K562 (cell line): ENCODE measurements at regions not wholly inside any gene's neighbourhood (a gene's known extent, or its start where the extent isn't known, plus 50 kb on each side); places are given as distances from the start of the nearest gene placed in this dataset.

Experiments used
- CBX8 ChIP-seq: fragments of 200-600 bp; sonication (generic); IDR thresholded peaks from 2 replicates; pipeline ENCODE4 v1.6.1; 2012; ENCODE audit warnings: borderline replicate concordance, mixed run types, low read depth, mild to moderate bottlenecking, moderate library complexity, mixed read lengths, low read length, control low read depth, inconsistent platforms; ENCODE audit not compliant: poor library complexity, severe bottlenecking; ENCODE audit errors: extremely low read depth
- CHCHD3 ChIP-seq: fragments of 250-450 bp; sonication (Bioruptor Pico); IDR thresholded peaks from 2 replicates; pipeline ENCODE4 v2.1.2; 2022; ENCODE audit warnings: mild to moderate bottlenecking
- CREBBP ChIP-seq: IDR thresholded peaks from one replicate; pipeline ENCODE4 v1.6.1; 2012; ENCODE audit warnings: low read depth, mild to moderate bottlenecking, control low read depth, inconsistent platforms, low read length
- ESRRA ChIP-seq: fragments of 450-650 bp; IDR thresholded peaks from 2 replicates; pipeline ENCODE4 v1.6.1; 2014; ENCODE audit warnings: low read depth, mild to moderate bottlenecking, moderate library complexity, borderline replicate concordance
- ETV1 ChIP-seq: fragments of 450-650 bp; conservative IDR thresholded peaks from 2 replicates; pipeline ENCODE4 v1.6.1; 2016; ENCODE audit warnings: missing genetic modification characterization, control low read depth, low read depth, missing compliant biosample characterization
- FIP1L1 ChIP-seq: fragments of 200-400 bp; formaldehyde crosslinking; IDR thresholded peaks from 2 replicates; pipeline ENCODE4 v1.6.1; 2018; ENCODE audit warnings: mild to moderate bottlenecking, low read depth, low read length; ENCODE audit not compliant: poor library complexity, severe bottlenecking
- FOXK1 ChIP-seq: sonication (generic); formaldehyde crosslinking; IDR thresholded peaks from 2 replicates; pipeline ENCODE4 v1.8.0; 2022; ENCODE audit warnings: missing genetic modification reagents, mild to moderate bottlenecking, borderline replicate concordance
- HDAC6 ChIP-seq: IDR thresholded peaks from 2 replicates; pipeline ENCODE4 v1.6.1; 2012; ENCODE audit warnings: low read depth, mild to moderate bottlenecking, control low read depth, inconsistent platforms, low read length, moderate library complexity
- MAFK ChIP-seq: IDR thresholded peaks from 2 replicates; pipeline ENCODE4 v1.6.1; 2011; ENCODE audit warnings: low read length, improper control_type of control experiment
- MTF1 ChIP-seq: fragments of 250-450 bp; sonication (Bioruptor Pico); IDR thresholded peaks from 2 replicates; pipeline ENCODE4 v1.9.0; 2021; ENCODE audit warnings: moderate library complexity, mild to moderate bottlenecking, inconsistent platforms, borderline replicate concordance
- NFIC ChIP-seq: fragments of 450-650 bp; IDR thresholded peaks from 2 replicates; pipeline ENCODE4 v1.6.1; 2017; ENCODE audit warnings: mild to moderate bottlenecking, inconsistent platforms
- POLR2A ChIP-seq: fragments of 450-650 bp; conservative IDR thresholded peaks from 2 replicates; pipeline ENCODE4 v1.6.1; 2016
- POLR2H ChIP-seq: IDR thresholded peaks from 2 replicates; pipeline ENCODE4 v1.6.1; 2016; ENCODE audit warnings: missing genetic modification characterization, low read depth, mild to moderate bottlenecking, control low read depth, missing compliant biosample characterization, moderate library complexity
- SMAD3 ChIP-seq: fragments of 450-650 bp; formaldehyde crosslinking; conservative IDR thresholded peaks from 2 replicates; pipeline ENCODE4 v1.4.0; 2020; ENCODE audit warnings: mild to moderate bottlenecking
- XRCC3 ChIP-seq: fragments of 450-650 bp; IDR thresholded peaks from 2 replicates; pipeline ENCODE4 v1.6.1; 2017; ENCODE audit warnings: mild to moderate bottlenecking, moderate library complexity
- ZC3H4 ChIP-seq: sonication (generic); formaldehyde crosslinking; IDR thresholded peaks from 2 replicates; pipeline ENCODE4 v1.9.0; 2021; ENCODE audit warnings: missing genetic modification reagents, borderline replicate concordance
- ZFP1 ChIP-seq: fragments of 450-650 bp; formaldehyde crosslinking; IDR thresholded peaks from 2 replicates; pipeline ENCODE4 v1.4.0; 2020; ENCODE audit warnings: mild to moderate bottlenecking, mixed read lengths
- ZNF699 ChIP-seq: fragments of 250-450 bp; sonication (Bioruptor Pico); IDR thresholded peaks from 2 replicates; pipeline ENCODE4 v1.8.0; 2021; ENCODE audit warnings: mild to moderate bottlenecking, moderate library complexity; ENCODE audit not compliant: insufficient replicate concordance
- ZNF75A ChIP-seq: fragments of 450-650 bp; formaldehyde crosslinking; IDR thresholded peaks from 2 replicates; pipeline ENCODE4 v1.4.0; 2020; ENCODE audit warnings: mild to moderate bottlenecking
- ZZZ3 ChIP-seq: fragments of 450-650 bp; IDR thresholded peaks from 2 replicates; pipeline ENCODE4 v1.6.1; 2016; ENCODE audit warnings: antibody characterized with exemption, mild to moderate bottlenecking, moderate library complexity
- TF ChIP-seq, protein P1 (sequence below): fragments of 250-450 bp; sonication (Bioruptor Pico); IDR thresholded peaks from 2 replicates; pipeline ENCODE4 v1.8.0; 2021; ENCODE audit warnings: moderate library complexity, mild to moderate bottlenecking, inconsistent platforms
- TF ChIP-seq, protein P2 (sequence below): fragments of 250-450 bp; sonication (Bioruptor Pico); IDR thresholded peaks from 2 replicates; pipeline ENCODE4 v1.4.0; 2020; ENCODE audit warnings: borderline replicate concordance
- TF ChIP-seq, protein P3 (sequence below), 2 experiments: fragments of 450-650 bp; IDR thresholded peaks; 2 replicates each; pipeline ENCODE4 v1.6.1; 2016
- TF ChIP-seq, protein P4 (sequence below): fragments of 450-650 bp; IDR thresholded peaks from 2 replicates; pipeline ENCODE4 v1.6.1; 2014; ENCODE audit warnings: low read depth, mild to moderate bottlenecking, moderate library complexity, borderline replicate concordance

DNA sequence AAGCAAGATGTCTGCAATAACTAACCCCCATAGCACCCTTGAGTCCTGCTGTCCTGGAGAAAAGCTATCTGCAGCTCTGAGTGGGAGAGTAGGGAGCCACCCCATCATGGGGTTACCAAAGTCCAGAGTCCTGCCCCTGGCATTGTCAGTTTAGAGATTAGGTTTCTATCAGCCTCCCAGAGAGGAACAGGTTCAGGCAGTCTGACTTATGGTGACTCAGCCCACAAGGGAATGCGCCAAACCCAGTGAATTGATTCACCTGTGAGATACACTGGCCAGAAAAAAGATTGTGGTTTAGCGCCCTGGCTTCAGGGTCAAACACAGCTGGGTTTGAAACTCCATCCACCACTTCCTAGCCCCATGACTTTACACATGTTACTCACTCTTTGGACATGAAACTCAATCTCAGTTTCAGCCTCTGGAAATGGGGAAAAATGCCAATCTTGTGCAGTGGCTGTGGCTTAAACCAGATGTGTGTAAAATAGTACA lies 263.6 kb upstream of the HES1 start (continued):
- TF ChIP-seq, protein P1, sequence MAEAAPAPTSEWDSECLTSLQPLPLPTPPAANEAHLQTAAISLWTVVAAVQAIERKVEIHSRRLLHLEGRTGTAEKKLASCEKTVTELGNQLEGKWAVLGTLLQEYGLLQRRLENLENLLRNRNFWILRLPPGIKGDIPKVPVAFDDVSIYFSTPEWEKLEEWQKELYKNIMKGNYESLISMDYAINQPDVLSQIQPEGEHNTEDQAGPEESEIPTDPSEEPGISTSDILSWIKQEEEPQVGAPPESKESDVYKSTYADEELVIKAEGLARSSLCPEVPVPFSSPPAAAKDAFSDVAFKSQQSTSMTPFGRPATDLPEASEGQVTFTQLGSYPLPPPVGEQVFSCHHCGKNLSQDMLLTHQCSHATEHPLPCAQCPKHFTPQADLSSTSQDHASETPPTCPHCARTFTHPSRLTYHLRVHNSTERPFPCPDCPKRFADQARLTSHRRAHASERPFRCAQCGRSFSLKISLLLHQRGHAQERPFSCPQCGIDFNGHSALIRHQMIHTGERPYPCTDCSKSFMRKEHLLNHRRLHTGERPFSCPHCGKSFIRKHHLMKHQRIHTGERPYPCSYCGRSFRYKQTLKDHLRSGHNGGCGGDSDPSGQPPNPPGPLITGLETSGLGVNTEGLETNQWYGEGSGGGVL (CRISPR knock-in tag): no peak
- no peak for TF ChIP-seq ZNF699 (CRISPR knock-in tag)
- TF ChIP-seq, protein P2, sequence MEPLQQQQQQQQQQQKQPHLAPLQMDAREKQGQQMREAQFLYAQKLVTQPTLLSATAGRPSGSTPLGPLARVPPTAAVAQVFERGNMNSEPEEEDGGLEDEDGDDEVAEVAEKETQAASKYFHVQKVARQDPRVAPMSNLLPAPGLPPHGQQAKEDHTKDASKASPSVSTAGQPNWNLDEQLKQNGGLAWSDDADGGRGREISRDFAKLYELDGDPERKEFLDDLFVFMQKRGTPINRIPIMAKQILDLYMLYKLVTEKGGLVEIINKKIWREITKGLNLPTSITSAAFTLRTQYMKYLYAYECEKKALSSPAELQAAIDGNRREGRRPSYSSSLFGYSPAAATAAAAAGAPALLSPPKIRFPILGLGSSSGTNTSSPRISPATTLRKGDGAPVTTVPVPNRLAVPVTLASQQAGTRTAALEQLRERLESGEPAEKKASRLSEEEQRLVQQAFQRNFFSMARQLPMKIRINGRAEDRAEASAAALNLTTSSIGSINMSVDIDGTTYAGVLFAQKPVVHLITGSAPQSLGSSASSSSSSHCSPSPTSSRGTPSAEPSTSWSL: no peak
- no peak for TF ChIP-seq CBX8
- TF ChIP-seq NFIC: peak; percentile 61
- TF ChIP-seq POLR2H (tag): no peak
- no peak for TF ChIP-seq CREBBP
- TF ChIP-seq, protein P3, sequence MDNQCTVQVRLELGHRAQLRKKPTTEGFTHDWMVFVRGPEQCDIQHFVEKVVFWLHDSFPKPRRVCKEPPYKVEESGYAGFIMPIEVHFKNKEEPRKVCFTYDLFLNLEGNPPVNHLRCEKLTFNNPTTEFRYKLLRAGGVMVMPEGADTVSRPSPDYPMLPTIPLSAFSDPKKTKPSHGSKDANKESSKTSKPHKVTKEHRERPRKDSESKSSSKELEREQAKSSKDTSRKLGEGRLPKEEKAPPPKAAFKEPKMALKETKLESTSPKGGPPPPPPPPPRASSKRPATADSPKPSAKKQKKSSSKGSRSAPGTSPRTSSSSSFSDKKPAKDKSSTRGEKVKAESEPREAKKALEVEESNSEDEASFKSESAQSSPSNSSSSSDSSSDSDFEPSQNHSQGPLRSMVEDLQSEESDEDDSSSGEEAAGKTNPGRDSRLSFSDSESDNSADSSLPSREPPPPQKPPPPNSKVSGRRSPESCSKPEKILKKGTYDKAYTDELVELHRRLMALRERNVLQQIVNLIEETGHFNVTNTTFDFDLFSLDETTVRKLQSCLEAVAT (IDR thresholded peaks at IDR 0.05): no peak
- no peak for TF ChIP-seq ZFP1 (CRISPR knock-in tag)
- TF ChIP-seq, protein P4, sequence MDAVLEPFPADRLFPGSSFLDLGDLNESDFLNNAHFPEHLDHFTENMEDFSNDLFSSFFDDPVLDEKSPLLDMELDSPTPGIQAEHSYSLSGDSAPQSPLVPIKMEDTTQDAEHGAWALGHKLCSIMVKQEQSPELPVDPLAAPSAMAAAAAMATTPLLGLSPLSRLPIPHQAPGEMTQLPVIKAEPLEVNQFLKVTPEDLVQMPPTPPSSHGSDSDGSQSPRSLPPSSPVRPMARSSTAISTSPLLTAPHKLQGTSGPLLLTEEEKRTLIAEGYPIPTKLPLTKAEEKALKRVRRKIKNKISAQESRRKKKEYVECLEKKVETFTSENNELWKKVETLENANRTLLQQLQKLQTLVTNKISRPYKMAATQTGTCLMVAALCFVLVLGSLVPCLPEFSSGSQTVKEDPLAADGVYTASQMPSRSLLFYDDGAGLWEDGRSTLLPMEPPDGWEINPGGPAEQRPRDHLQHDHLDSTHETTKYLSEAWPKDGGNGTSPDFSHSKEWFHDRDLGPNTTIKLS: no peak
- no peak for TF ChIP-seq MTF1 (CRISPR knock-in tag)
- no peak for TF ChIP-seq ZZZ3
- no peak for TF ChIP-seq ETV1
- TF ChIP-seq SMAD3: no peak
- TF ChIP-seq CHCHD3 (CRISPR knock-in tag): no peak
- TF ChIP-seq ZNF75A (CRISPR knock-in tag): no peak
- TF ChIP-seq HDAC6: no peak
- no peak for TF ChIP-seq XRCC3
- no peak for TF ChIP-seq FIP1L1
- TF ChIP-seq FOXK1: no peak
- no peak for TF ChIP-seq ZC3H4 (CRISPR knock-in tag)
- TF ChIP-seq MAFK: no peak
- no peak for TF ChIP-seq POLR2A
- TF ChIP-seq ESRRA: peak; percentile 78; the same call in 1 of the 2 replicates
